Endometrium (tissue), 2 donors: ENCODE measurements at regions not wholly inside any gene's neighbourhood (a gene's known extent, or its start where the extent isn't known, plus 50 kb on each side); places are given as distances from the start of the nearest gene placed in this dataset.
"Not testable (repeated sequence)": the region's sequence is repeated elsewhere in the genome, so short reads cannot be mapped to it uniquely, and the experiment has no call there.

Source experiments
- FAIRE-seq: peaks from 2 replicates; lab custom pipeline; 2012; peaks lifted over from hg19 to GRCh38; lab: Jason Lieb, UNC
- donor health status: control.
- donor health status: control.

- FAIRE-seq, result no peak
Measured at GRCh38 chr2:62654876-62655359, 50.6 kb upstream of the EHBP1 start.

- no peak for FAIRE-seq
Measured at GRCh38 chr2:62654423-62654791, 51.1 kb upstream of the EHBP1 start.

- FAIRE-seq, result no peak
Measured at GRCh38 chr2:62653582-62654422, 51.7 kb upstream of the EHBP1 start.

- FAIRE-seq, result not testable (repeated sequence)
Measured at GRCh38 chr2:62649087-62649486, 56.4 kb upstream of the EHBP1 start.

- no peak for FAIRE-seq
Measured at GRCh38 chr2:62643100-62643471, 62.4 kb upstream of the EHBP1 start.

GRCh38 chr2:62642429-62643099 lies 62.9 kb upstream of the EHBP1 start:
- FAIRE-seq, result no peak

GRCh38 chr2:62641936-62642335 lies 63.6 kb upstream of the EHBP1 start:
- FAIRE-seq, result no peak

GRCh38 chr2:62641410-62641843 lies 64.1 kb upstream of the EHBP1 start:
- FAIRE-seq, result peak; percentile 86

GRCh38 chr2:62631160-62632085 lies 74.1 kb upstream of the EHBP1 start:
- no peak for FAIRE-seq

GRCh38 chr2:62630206-62630605 lies 75.3 kb upstream of the EHBP1 start:
- not testable (repeated sequence) for FAIRE-seq

GRCh38 chr2:62629310-62629709 lies 76.2 kb upstream of the EHBP1 start:
- FAIRE-seq, result not testable (repeated sequence)

GRCh38 chr2:62627667-62628066 lies 77.8 kb upstream of the EHBP1 start:
- no peak for FAIRE-seq

- no peak for FAIRE-seq
Measured at GRCh38 chr2:62624855-62625254, 80.7 kb upstream of the EHBP1 start.

- not testable (repeated sequence) for FAIRE-seq
Measured at GRCh38 chr2:62616486-62616885, 89.0 kb upstream of the EHBP1 start.

- no peak for FAIRE-seq
Measured at GRCh38 chr2:62611854-62612253, 93.7 kb upstream of the EHBP1 start.

GRCh38 chr2:62605471-62605870 lies 99.5 kb upstream of the TMEM17 start:
- not testable (repeated sequence) for FAIRE-seq

- no peak for FAIRE-seq
Measured at GRCh38 chr2:62604336-62604735, 98.3 kb upstream of the TMEM17 start.

- no peak for FAIRE-seq
Measured at GRCh38 chr2:62603154-62603712, 97.2 kb upstream of the TMEM17 start.

GRCh38 chr2:62599674-62600410 lies 93.8 kb upstream of the TMEM17 start:
- FAIRE-seq, result not testable (repeated sequence)

- FAIRE-seq, result peak; percentile 12
Measured at GRCh38 chr2:62597323-62597722, 91.3 kb upstream of the TMEM17 start.
